Endothelial cell of umbilical vein (primary cell): ENCODE measurements at regions not wholly inside any gene's neighbourhood (a gene's known extent, or its start where the extent isn't known, plus 50 kb on each side); places are given as distances from the start of the nearest gene placed in this dataset.

Source experiments
- BruUV-seq: library from RNA; stranded (reverse); fragments of 400-500 nt; replicated peaks from 2 replicates; lab custom pipeline; 2021; lab: Mats Ljungman, UMichigan
- CTCF ChIA-PET: fragments of 300-600, 350-600 bp; sonication (Branson Sonifier 250); formaldehyde crosslinking; loops from one replicate; lab custom pipeline; 2021; ENCODE audit warnings: antibody characterized with exemption, inconsistent platforms; lab: Charles Lee
- POLR2A ChIA-PET: fragments of 300-600, 350-600 bp; sonication (Branson Sonifier 250); formaldehyde crosslinking; loops from one replicate; lab custom pipeline; 2021; ENCODE audit warnings: antibody characterized with exemption, inconsistent platforms; lab: Charles Lee
- DNase-seq: peaks from one replicate; pipeline ENCODE4 v3.0.0-alpha.2; 2011; ENCODE audit warnings: low read depth, low spot score
- FAIRE-seq: peaks from 2 replicates; lab custom pipeline; 2011; peaks lifted over from hg19 to GRCh38; lab: Jason Lieb, UNC
- H2AFZ ChIP-seq: 2 replicates; pipeline ENCODE4 v1.6.0; 2012; ENCODE audit warnings: low read depth, low read length, control low read depth, inconsistent platforms
- H3K27ac ChIP-seq: 2 replicates; pipeline ENCODE4 v1.5.1; 2011; ENCODE audit warnings: low read depth, mild to moderate bottlenecking, control low read depth, low read length, moderate library complexity; ENCODE audit not compliant: insufficient read depth
- H3K27me3 ChIP-seq, 2 experiments: 2 replicates each; pipeline versions ENCODE4 v1.6.0 to v1.6.1; 2011; ENCODE audit warnings: low read length in 2 of 2, mixed read lengths in 1 of 2; ENCODE audit not compliant: control insufficient read depth in 2 of 2, insufficient read depth in 2 of 2
- H3K36me3 ChIP-seq, 2 experiments: 2 replicates in 1 of 2; 3 replicates in 1 of 2; pipeline ENCODE4 v1.5.1; 2011; ENCODE audit warnings: low read length in 2 of 2, mild to moderate bottlenecking in 1 of 2, moderate library complexity in 1 of 2; ENCODE audit not compliant: control insufficient read depth in 2 of 2, insufficient read depth in 2 of 2; ENCODE audit errors: extremely low read depth in 1 of 2
- H3K4me1 ChIP-seq: 3 replicates; pipeline ENCODE4 v1.5.1; 2011; ENCODE audit warnings: mild to moderate bottlenecking, low read length; ENCODE audit not compliant: control insufficient read depth, insufficient read depth; ENCODE audit errors: extremely low read depth
- H3K4me2 ChIP-seq: 2 replicates; pipeline ENCODE4 v1.6.1; 2011; ENCODE audit warnings: low read length, control low read depth, mixed read lengths; ENCODE audit not compliant: insufficient read depth
- H3K4me3 ChIP-seq, 3 experiments: fragments of 200-600 bp in 1 of 3; sonication (generic), shearing (Covaris generic) in 1 of 3; replicated peaks in 1 of 3; 2 replicates each; pipeline ENCODE4 v1.5.1; 2011 to 2016; ENCODE audit warnings: control low read depth in 3 of 3, low read length in 3 of 3, mild to moderate bottlenecking in 2 of 3, inconsistent platforms in 1 of 3, low read depth in 1 of 3, moderate library complexity in 1 of 3; ENCODE audit not compliant: insufficient read depth in 1 of 3
- H3K79me2 ChIP-seq: 2 replicates; pipeline ENCODE4 v1.6.0; 2012; ENCODE audit warnings: low read length, inconsistent platforms; ENCODE audit not compliant: control insufficient read depth, insufficient read depth
- H3K9ac ChIP-seq: replicated peaks from 2 replicates; pipeline ENCODE3; 2011; ENCODE audit warnings: low read length, control low read depth; ENCODE audit not compliant: insufficient read depth; ENCODE audit errors: extremely low read depth
- H3K9me1 ChIP-seq: replicated peaks from 3 replicates; pipeline ENCODE4 v1.6.0; 2011; ENCODE audit warnings: mild to moderate bottlenecking, low read length; ENCODE audit not compliant: control insufficient read depth, insufficient read depth; ENCODE audit errors: extremely low read depth
- H3K9me3 ChIP-seq: replicated peaks from 2 replicates; pipeline ENCODE4 v1.5.1; 2012; ENCODE audit warnings: low read length, inconsistent platforms; ENCODE audit not compliant: control insufficient read depth, insufficient read depth
- H4K20me1 ChIP-seq: replicated peaks from 2 replicates; pipeline ENCODE3; 2011; ENCODE audit warnings: mild to moderate bottlenecking, low read length; ENCODE audit not compliant: control insufficient read depth, insufficient read depth; ENCODE audit errors: extremely low read depth
- CTCF ChIP-seq, 2 donors: IDR thresholded peaks; 1 replicate in 1 of 2; 2 replicates in 1 of 2; pipeline ENCODE4 v1.5.1; 2011; ENCODE audit warnings: low read length in 2 of 2, mild to moderate bottlenecking in 2 of 2, moderate library complexity in 2 of 2, control low read depth in 1 of 2, inconsistent platforms in 1 of 2, low read depth in 1 of 2; ENCODE audit not compliant: insufficient read depth in 1 of 2; ENCODE audit errors: extremely low read depth in 1 of 2
- EZH2 ChIP-seq: IDR thresholded peaks from 2 replicates; pipeline ENCODE4 v1.6.1; 2012; ENCODE audit warnings: borderline replicate concordance, low read depth, mild to moderate bottlenecking, moderate library complexity, low read length, inconsistent platforms; ENCODE audit not compliant: severe bottlenecking
- FOS ChIP-seq: IDR thresholded peaks from 2 replicates; pipeline ENCODE4 v1.6.1; 2011; ENCODE audit warnings: mild to moderate bottlenecking, low read length, moderate library complexity, borderline replicate concordance; ENCODE audit not compliant: insufficient read depth
- GATA2 ChIP-seq: IDR thresholded peaks from 2 replicates; pipeline ENCODE4 v1.7.0; 2011; ENCODE audit warnings: low read depth, mild to moderate bottlenecking, moderate library complexity, mixed read lengths, low read length; ENCODE audit not compliant: insufficient read length, insufficient read depth
- JUN ChIP-seq: IDR thresholded peaks from 2 replicates; pipeline ENCODE4 v1.6.1; 2011; ENCODE audit warnings: borderline replicate concordance, low read depth; ENCODE audit not compliant: insufficient read length, insufficient read depth
- POLR2A ChIP-seq: IDR thresholded peaks from 2 replicates; pipeline ENCODE4 v1.6.1; 2012; ENCODE audit warnings: low read depth, mild to moderate bottlenecking, control low read depth, low read length
- POLR2AphosphoS5 ChIP-seq: IDR thresholded peaks from 2 replicates; pipeline ENCODE4 v1.6.1; 2012; ENCODE audit warnings: low read depth, mild to moderate bottlenecking, control low read depth, low read length, moderate library complexity; ENCODE audit not compliant: insufficient read depth
- dilution Hi-C: fragments of 300-500 bp; cut with MboI; formaldehyde crosslinking; loops from one replicate; pipeline ENCODE4 v1.15.0; 2019; ENCODE audit warnings: low sequenced_read_pairs; ENCODE audit not compliant: extremely low pct_ligation_motif_present
- intact Hi-C: fragments of 100-400 bp; cut with micrococcal nuclease; formaldehyde crosslinking; loops from one replicate; pipeline ENCODE4 v1.10.0; 2022
- TF ChIP-seq, protein P1 (sequence below): IDR thresholded peaks from 2 replicates; pipeline ENCODE4 v1.6.1; 2011; ENCODE audit not compliant: insufficient read depth, insufficient read length

DNA sequence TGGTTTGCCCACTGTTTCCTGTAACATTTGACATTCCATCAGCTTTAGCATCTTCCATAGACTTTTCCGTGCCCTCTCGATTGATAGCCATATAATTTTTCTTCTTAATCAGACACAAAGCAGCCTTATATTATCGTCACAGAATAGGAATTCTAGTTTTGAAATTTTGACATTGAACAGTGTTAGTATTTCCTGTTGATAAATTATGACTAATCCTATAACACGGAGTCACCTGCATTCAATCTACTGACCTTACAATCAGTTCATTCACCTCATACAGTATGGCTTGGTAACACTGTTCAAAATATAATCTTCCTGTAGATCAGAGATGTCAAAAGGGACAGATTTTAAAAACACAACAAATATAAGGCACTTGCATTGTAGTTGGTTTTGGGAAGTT lies 423.7 kb downstream of the C3orf38 start:
- no TSS peak for BruUV-seq
- intact Hi-C loops (no loop called here), dilution Hi-C loops (no loop called here)
- Histone ChIP-seq H3K4me1 (no peaks in the 10 kb centered on the region), H2AFZ (no peak overlapping the region), H3K4me2 (no peak overlapping the region), H3K27me3 (no peaks in the 10 kb centered on the region), H3K36me3 (no peaks in the 10 kb centered on the region), H3K9ac (no peak overlapping the region), H3K79me2 (no peaks in the 10 kb centered on the region), H4K20me1 (no peaks in the 10 kb centered on the region), H3K4me3 (no peak overlapping the region), H3K9me3 (peaks cover 2% of the 10 kb centered on the region), H3K27ac (no peak overlapping the region), H3K9me1 (no peaks in the 10 kb centered on the region)
- no peak for FAIRE-seq
- TF ChIP-seq POLR2A (no peak), JUN (no peak), EZH2 (no peak), CTCF (IDR thresholded peaks at IDR 0.05; ENCODE audit: extremely low read depth in 1 of 2, insufficient read depth in 1 of 2, low read depth in 1 of 2, low read length in 2 of 2) (no peak), GATA2 (no peak), FOS (no peak), POLR2AphosphoS5 (no peak)
- CTCF ChIA-PET, result no interaction called here
- no peak for DNase-seq
- POLR2A ChIA-PET, result no interaction called here

GRCh38 chr3:88574146-88574545 lies 424.4 kb downstream of the C3orf38 start:
- DNase-seq, result no peak
- no peak overlapping the region for H3K9ac ChIP-seq
- no peak overlapping the region for H3K4me2 ChIP-seq
- no peaks in the 10 kb centered on the region for H3K9me1 ChIP-seq
- ChIA-PET POLR2A (no interaction called here), CTCF (no interaction called here)
- no TSS peak for BruUV-seq
- intact Hi-C loops, result no loop called here
- TF ChIP-seq POLR2A, result no peak
- TF ChIP-seq JUN, result no peak
- no peak for TF ChIP-seq POLR2AphosphoS5
- TF ChIP-seq, protein P1, sequence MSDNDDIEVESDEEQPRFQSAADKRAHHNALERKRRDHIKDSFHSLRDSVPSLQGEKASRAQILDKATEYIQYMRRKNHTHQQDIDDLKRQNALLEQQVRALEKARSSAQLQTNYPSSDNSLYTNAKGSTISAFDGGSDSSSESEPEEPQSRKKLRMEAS, result no peak
- TF ChIP-seq EZH2, result no peak
- no peak for TF ChIP-seq GATA2
- H3K4me3 ChIP-seq, result no peak overlapping the region
- no peaks in the 10 kb centered on the region for H3K4me1 ChIP-seq
- H2AFZ ChIP-seq, result no peak overlapping the region
- H3K36me3 ChIP-seq, result no peaks in the 10 kb centered on the region
- no peaks in the 10 kb centered on the region for H3K27me3 ChIP-seq
- dilution Hi-C loops, result no loop called here
- H3K9me3 ChIP-seq, result peaks cover 2% of the 10 kb centered on the region
- FAIRE-seq, result no peak
- H3K27ac ChIP-seq, result no peak overlapping the region
- H4K20me1 ChIP-seq, result no peaks in the 10 kb centered on the region
- no peaks in the 10 kb centered on the region for H3K79me2 ChIP-seq
